ENCODE measurements at regions not wholly inside any gene's neighbourhood (a gene's known extent, or its start where the extent isn't known, plus 50 kb on each side); places are given as distances from the start of the nearest gene placed in this dataset.
A peak's percentile ranks its signal among the peaks of the same experiment; 100 is the strongest.

GRCh38 chr14:53528185-53528671, 375.1 kb upstream of the DDHD1 start:
- TF ChIP-seq CTCF (conservative IDR thresholded peaks at IDR 0.05; ENCODE audit: low read depth, low read length) = no peak
- no peak overlapping the region for H3K4me3 ChIP-seq (ENCODE audit: low read depth, low read length)
- peak; percentile 2 for DNase-seq (ENCODE audit: low read depth)

- no peak for DNase-seq (ENCODE audit: low read depth)
- no peak for TF ChIP-seq CTCF (conservative IDR thresholded peaks at IDR 0.05; ENCODE audit: low read depth, low read length)
- H3K4me3 ChIP-seq (ENCODE audit: low read depth, low read length) = no peak overlapping the region
Observed at GRCh38 chr14:53526200-53526599, 373.1 kb upstream of the DDHD1 start.

GRCh38 chr14:53525608-53526007, 372.5 kb upstream of the DDHD1 start:
- no peak for TF ChIP-seq CTCF (conservative IDR thresholded peaks at IDR 0.05; ENCODE audit: low read depth, low read length)
- DNase-seq (ENCODE audit: low read depth) = no peak
- no peak overlapping the region for H3K4me3 ChIP-seq (ENCODE audit: low read depth, low read length)

- no peak overlapping the region for H3K4me3 ChIP-seq (ENCODE audit: low read depth, low read length)
- no peak for DNase-seq (ENCODE audit: low read depth)
- TF ChIP-seq CTCF (conservative IDR thresholded peaks at IDR 0.05; ENCODE audit: low read depth, low read length) = no peak
Observed at GRCh38 chr14:53524391-53524790, 371.3 kb upstream of the DDHD1 start.

GRCh38 chr14:53523226-53523625, 370.1 kb upstream of the DDHD1 start:
- DNase-seq (ENCODE audit: low read depth) = no peak
- TF ChIP-seq CTCF (conservative IDR thresholded peaks at IDR 0.05; ENCODE audit: low read depth, low read length) = no peak
- H3K4me3 ChIP-seq (ENCODE audit: low read depth, low read length) = no peak overlapping the region

- no peak overlapping the region for H3K4me3 ChIP-seq (ENCODE audit: low read depth, low read length)
- no peak for DNase-seq (ENCODE audit: low read depth)
- no peak for TF ChIP-seq CTCF (conservative IDR thresholded peaks at IDR 0.05; ENCODE audit: low read depth, low read length)
Observed at GRCh38 chr14:53520078-53520928, 367.2 kb upstream of the DDHD1 start.

- DNase-seq (ENCODE audit: low read depth) = peak; percentile 5
- no peak overlapping the region for H3K4me3 ChIP-seq (ENCODE audit: low read depth, low read length)
- TF ChIP-seq CTCF (conservative IDR thresholded peaks at IDR 0.05; ENCODE audit: low read depth, low read length) = no peak
Observed at GRCh38 chr14:53519137-53519536, 366.0 kb upstream of the DDHD1 start.

Measured in choroid plexus epithelial cell (primary cell).